Thoracic aorta (tissue), 2 donors: ENCODE measurements at regions not wholly inside any gene's neighbourhood (a gene's known extent, or its start where the extent isn't known, plus 50 kb on each side); places are given as distances from the start of the nearest gene placed in this dataset.
A peak's percentile ranks its signal among the peaks of the same experiment; 100 is the strongest.

Experiments used
- ATAC-seq: fragments of 150-250 bp; one replicate; pipeline ENCODE4 v1.8.0; 2017; ENCODE audit warnings: low read depth; ENCODE audit not compliant: insufficient number of reproducible peaks, low FRiP score
- DNase-seq: peaks from one replicate; pipeline ENCODE4 v3.0.0-alpha.2; 2020; ENCODE audit warnings: low spot score
- H3K27ac ChIP-seq, 2 donors: fragments of 200-600 bp; sonication (generic); 1 replicate in 1 of 2; 2 replicates in 1 of 2; pipeline ENCODE4 v1.5.1; 2016; ENCODE audit warnings: mild to moderate bottlenecking in 2 of 2, moderate library complexity in 2 of 2
- H3K27me3 ChIP-seq: fragments of 200-600 bp; sonication (generic); replicated peaks from 2 replicates; pipeline ENCODE4 v1.6.0; 2016; ENCODE audit warnings: mild to moderate bottlenecking; ENCODE audit not compliant: insufficient read depth
- H3K36me3 ChIP-seq: fragments of 200-600 bp; sonication (generic); one replicate; pipeline ENCODE4 v1.5.1; 2016
- H3K4me1 ChIP-seq, 2 donors: fragments of 200-600 bp; sonication (generic); 1 replicate in 1 of 2; 2 replicates in 1 of 2; pipeline versions ENCODE4 v1.5.1 to v1.6.0; 2016; ENCODE audit warnings: low read depth in 2 of 2, mild to moderate bottlenecking in 1 of 2; ENCODE audit not compliant: control insufficient read depth in 1 of 2
- H3K4me3 ChIP-seq: fragments of 200-600 bp; sonication (generic); 2 replicates; pipeline ENCODE4 v1.5.1; 2016; ENCODE audit warnings: mild to moderate bottlenecking
- H3K9me3 ChIP-seq: fragments of 200-600 bp; sonication (generic); 2 replicates; pipeline ENCODE4 v1.5.1; 2016
- TF ChIP-seq, protein P1 (sequence below): fragments of 200-600 bp; sonication (generic); IDR thresholded peaks from one replicate; pipeline ENCODE4 v1.5.1; 2019; ENCODE audit warnings: antibody characterized with exemption

DNA sequence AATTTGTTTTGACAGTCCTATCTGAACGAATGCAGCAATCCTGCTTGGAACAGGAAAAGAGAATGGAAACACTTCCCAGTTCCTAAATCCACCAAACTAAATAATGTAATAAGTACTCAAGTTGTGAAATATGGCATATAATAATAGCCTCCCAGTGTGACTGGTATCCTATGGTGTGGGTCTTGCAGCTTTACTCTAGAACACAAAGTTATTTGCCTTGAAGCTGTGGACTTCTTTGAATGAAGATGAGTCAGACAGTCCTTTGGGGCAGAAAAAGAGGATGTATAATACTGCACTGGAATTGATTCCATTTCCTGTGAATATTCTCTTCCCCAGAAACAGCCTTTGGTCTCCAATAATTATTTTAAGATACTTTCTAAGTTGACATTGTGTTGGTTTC is 887.0 kb downstream of the KCNA4 start:
- TF ChIP-seq, protein P1, sequence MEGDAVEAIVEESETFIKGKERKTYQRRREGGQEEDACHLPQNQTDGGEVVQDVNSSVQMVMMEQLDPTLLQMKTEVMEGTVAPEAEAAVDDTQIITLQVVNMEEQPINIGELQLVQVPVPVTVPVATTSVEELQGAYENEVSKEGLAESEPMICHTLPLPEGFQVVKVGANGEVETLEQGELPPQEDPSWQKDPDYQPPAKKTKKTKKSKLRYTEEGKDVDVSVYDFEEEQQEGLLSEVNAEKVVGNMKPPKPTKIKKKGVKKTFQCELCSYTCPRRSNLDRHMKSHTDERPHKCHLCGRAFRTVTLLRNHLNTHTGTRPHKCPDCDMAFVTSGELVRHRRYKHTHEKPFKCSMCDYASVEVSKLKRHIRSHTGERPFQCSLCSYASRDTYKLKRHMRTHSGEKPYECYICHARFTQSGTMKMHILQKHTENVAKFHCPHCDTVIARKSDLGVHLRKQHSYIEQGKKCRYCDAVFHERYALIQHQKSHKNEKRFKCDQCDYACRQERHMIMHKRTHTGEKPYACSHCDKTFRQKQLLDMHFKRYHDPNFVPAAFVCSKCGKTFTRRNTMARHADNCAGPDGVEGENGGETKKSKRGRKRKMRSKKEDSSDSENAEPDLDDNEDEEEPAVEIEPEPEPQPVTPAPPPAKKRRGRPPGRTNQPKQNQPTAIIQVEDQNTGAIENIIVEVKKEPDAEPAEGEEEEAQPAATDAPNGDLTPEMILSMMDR, result no peak
- DNase-seq, result no peak
- H3K27me3 ChIP-seq, result no peaks in the 10 kb centered on the region
- H3K9me3 ChIP-seq, result no peaks in the 10 kb centered on the region
- H3K4me1 ChIP-seq, result no peaks in the 10 kb centered on the region
- no peaks in the 10 kb centered on the region for H3K36me3 ChIP-seq
- H3K4me3 ChIP-seq, result no peak overlapping the region
- ATAC-seq, result no peak
- H3K27ac ChIP-seq, result no peak overlapping the region

DNA sequence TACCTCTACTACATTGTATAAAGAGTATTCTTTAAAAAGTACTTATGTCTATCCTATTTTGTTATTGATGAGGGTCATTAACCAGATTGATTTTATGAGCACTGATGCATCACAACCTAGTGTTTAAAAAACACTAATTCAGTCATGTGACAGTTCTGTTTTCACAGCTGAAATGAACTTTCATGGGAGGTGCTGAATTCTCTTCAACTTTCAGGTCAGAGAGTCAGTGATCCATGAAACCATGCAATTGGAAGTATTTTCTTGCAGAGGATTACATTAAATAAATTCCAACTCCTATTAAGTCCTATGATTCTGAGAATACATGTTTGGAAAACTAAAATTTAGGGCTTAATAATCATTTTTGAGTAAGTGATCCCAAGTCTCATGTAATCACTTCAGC is 889.4 kb downstream of the KCNA4 start:
- DNase-seq (no peak), ATAC-seq (no peak)
- no peak overlapping the region for H3K27ac ChIP-seq
- H3K4me1 ChIP-seq, result no peaks in the 10 kb centered on the region
- no peaks in the 10 kb centered on the region for H3K9me3 ChIP-seq
- no peaks in the 10 kb centered on the region for H3K27me3 ChIP-seq
- TF ChIP-seq, protein P1, result no peak
- no peak overlapping the region for H3K4me3 ChIP-seq
- H3K36me3 ChIP-seq, result no peaks in the 10 kb centered on the region

DNA sequence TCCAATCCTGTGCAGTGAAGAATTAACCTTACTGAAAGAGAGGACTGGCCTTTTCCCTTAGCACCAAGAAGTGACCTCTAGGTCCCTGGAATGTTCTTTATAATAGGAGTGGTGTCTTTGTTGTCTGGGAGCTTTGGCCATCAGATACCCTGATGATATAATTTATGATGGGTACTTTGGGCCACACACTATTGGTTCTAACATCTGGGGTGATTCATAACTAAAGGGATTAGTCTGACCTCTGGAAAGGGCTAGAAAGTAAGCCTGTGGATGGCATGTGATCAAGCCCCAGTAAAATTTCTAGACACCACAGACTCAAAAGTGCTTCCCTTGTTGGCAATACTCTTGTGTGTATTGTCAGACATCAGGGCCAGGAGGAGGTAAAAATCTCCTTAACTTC is 891.2 kb downstream of the KCNA4 start:
- Histone ChIP-seq H3K4me3 (no peak overlapping the region), H3K9me3 (no peaks in the 10 kb centered on the region)

DNA sequence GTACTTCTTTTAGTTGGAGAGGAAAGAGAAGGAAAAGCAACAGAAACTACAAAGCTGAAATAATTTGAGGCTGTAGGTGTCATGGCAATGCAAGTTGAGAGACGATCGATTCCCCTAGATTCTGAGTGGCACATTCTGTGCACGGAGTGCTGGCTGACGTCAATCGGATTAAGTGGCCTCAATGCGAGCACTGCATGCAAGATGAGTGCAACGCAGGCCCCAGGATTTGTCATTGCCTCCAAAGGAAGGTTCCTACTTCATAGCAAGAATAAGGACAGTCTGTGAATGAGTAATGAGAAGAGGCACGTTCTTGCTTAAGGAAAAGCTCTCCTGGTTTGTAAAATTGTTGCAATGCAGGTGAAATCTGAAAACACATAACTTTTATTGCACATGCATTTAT is 892.4 kb downstream of the KCNA4 start:
- ATAC-seq (no peak), DNase-seq (no peak)
- H3K27me3 ChIP-seq, result no peaks in the 10 kb centered on the region
- H3K36me3 ChIP-seq, result no peaks in the 10 kb centered on the region
- peaks cover 3 to 10% of the 10 kb centered on the region in 2 donors for H3K4me1 ChIP-seq
- H3K27ac ChIP-seq, result no peak overlapping the region
- no peak overlapping the region for H3K4me3 ChIP-seq
- H3K9me3 ChIP-seq, result no peaks in the 10 kb centered on the region
- TF ChIP-seq, protein P1, result no peak

More for the DNA sequence above, 891.2 kb downstream of the KCNA4 start:
- TF ChIP-seq, protein P1, result no peak
- ATAC-seq, result no peak
- Histone ChIP-seq H3K4me1 (no peaks in the 10 kb centered on the region), H3K36me3 (no peaks in the 10 kb centered on the region), H3K27me3 (no peaks in the 10 kb centered on the region), H3K27ac (no peak overlapping the region)
- no peak for DNase-seq

DNA sequence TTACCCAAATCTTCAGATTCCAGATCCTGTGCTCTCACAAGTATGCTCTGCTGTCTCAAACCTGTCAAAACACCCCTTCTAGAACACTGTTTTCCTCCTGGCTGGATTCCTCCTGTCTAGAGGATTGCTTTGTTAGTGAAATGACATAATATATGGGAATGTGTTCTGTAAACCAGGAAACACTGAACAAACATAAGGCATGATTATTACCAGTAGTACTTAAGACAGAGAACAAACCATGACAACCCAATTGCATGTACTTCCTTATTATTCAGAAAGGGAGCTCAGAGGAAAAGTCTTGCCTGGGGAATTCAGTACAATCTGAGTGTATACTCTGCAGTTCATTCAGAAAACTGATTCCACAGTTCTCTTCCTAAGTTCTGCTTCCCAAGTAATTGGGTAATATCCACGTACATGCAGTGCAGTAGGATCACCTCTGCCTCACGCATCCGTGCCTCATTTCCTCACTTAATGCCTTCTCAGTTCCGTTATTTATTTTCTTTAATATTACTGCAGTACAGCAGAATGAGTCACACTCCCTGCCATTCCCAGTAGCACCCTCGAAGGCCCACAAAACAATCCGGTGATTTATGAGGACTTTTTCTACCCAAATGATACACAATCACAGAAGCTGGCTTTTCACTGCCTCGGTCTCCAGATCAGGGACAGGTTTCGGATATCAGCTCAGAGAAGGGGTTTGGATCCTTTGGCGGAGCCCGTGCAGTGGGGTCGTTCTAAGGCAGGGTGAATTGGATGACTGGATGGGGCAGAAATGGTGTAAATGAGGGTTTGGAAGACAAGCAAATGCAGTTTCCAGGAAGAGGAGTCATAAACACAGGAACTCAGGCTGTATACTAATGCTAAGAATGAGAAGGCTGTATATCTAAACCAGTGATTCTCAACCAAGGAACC is 896.9 kb downstream of the KCNA4 start:
- H3K27ac ChIP-seq, result no peak overlapping the region
- peak overlapping the region; percentile 1 for H3K4me3 ChIP-seq
- H3K36me3 ChIP-seq, result no peaks in the 10 kb centered on the region
- peaks cover 5 to 12% of the 10 kb centered on the region in 2 donors for H3K4me1 ChIP-seq
- no peaks in the 10 kb centered on the region for H3K9me3 ChIP-seq
- ATAC-seq (peak; percentile 60), DNase-seq (no peak)
- TF ChIP-seq, protein P1, result no peak
- H3K27me3 ChIP-seq, result no peaks in the 10 kb centered on the region
